ENCODE measurements at regions not wholly inside any gene's neighbourhood (a gene's known extent, or its start where the extent isn't known, plus 50 kb on each side); places are given as distances from the start of the nearest gene placed in this dataset.

- no peak overlapping the region for H3K27ac ChIP-seq (ENCODE audit: low read length in 2 of 2)
- CTCF ChIA-PET = no interaction called here
- no peak overlapping the region for H3K4me3 ChIP-seq (ENCODE audit: control extremely low read depth in 1 of 5, extremely low read depth in 1 of 5, insufficient read depth in 1 of 5, low read depth in 2 of 5, low read length in 4 of 5)
Observed at GRCh38 chr11:91585035-91585801, 639.4 kb upstream of the FAT3 start.

More at GRCh38 chr11:91585035-91585801, 639.4 kb upstream of the FAT3 start:
- Mint-ChIP-seq H3K27me3 (no peaks in the 10 kb centered on the region), H3K27ac (no peak overlapping the region), H3K9me3 (ENCODE audit: insufficient read depth) (peaks cover 20% of the 10 kb centered on the region), H3K4me1 (no peaks in the 10 kb centered on the region), H3K4me3 (no peak overlapping the region)
- TF ChIP-seq CTCF (IDR thresholded peaks at IDR 0.05) (no peak), EZH2 (IDR thresholded peaks at IDR 0.05; ENCODE audit: borderline replicate concordance, insufficient read depth, low read depth, low read length, poor library complexity, severe bottlenecking) (no peak)
- no peak for DNase-seq
- Histone ChIP-seq H3K4me1 (ENCODE audit: control insufficient read depth in 2 of 2, insufficient read depth in 2 of 2, low read length in 2 of 2) (no peaks in the 10 kb centered on the region), H4K20me1 (ENCODE audit: control insufficient read depth, insufficient read depth, low read length, poor library complexity, severe bottlenecking) (no peaks in the 10 kb centered on the region), H2AFZ (ENCODE audit: insufficient read depth, low read depth, low read length, poor library complexity, severe bottlenecking) (no peak overlapping the region), H3K27me3 (replicated peaks in 1 of 4; ENCODE audit: control extremely low read depth in 1 of 4, control insufficient read depth in 3 of 4, insufficient read depth in 4 of 4, low read length in 3 of 4) (no peaks in the 10 kb centered on the region), H3K79me2 (ENCODE audit: control insufficient read depth, insufficient read depth, low read length) (no peaks in the 10 kb centered on the region), H3K36me3 (replicated peaks in 1 of 2; ENCODE audit: control extremely low read depth in 1 of 2, control insufficient read depth in 1 of 2, extremely low read depth in 1 of 2, insufficient read depth in 2 of 2, low read length in 1 of 2) (no peaks in the 10 kb centered on the region), H3K9me3 (ENCODE audit: control extremely low read depth in 1 of 3, control insufficient read depth in 2 of 3, insufficient read depth in 1 of 3, low read length in 2 of 3) (peaks cover 0 to 3% (median 0%) of the 10 kb centered on the region in 3 donors), H3K4me2 (replicated peaks; ENCODE audit: low read depth, low read length, poor library complexity, severe bottlenecking) (no peak overlapping the region), H3K9ac (ENCODE audit: low read length) (no peak overlapping the region)
- ATAC-seq (ENCODE audit: low read depth) = no peak
- POLR2A ChIA-PET = no interaction called here
- intact Hi-C loops (cut with micrococcal nuclease) = no loop called here
- 88% methylated on average over 2 of the region's 4 CpGs for WGBS (ENCODE audit: insufficient coverage)
